WTC11 (cell line): ENCODE measurements at regions not wholly inside any gene's neighbourhood (a gene's known extent, or its start where the extent isn't known, plus 50 kb on each side); places are given as distances from the start of the nearest gene placed in this dataset.

Experiments
- ATAC-seq: fragments of 200-7000 bp; cut with Tn5 transposase; 2 replicates; pipeline ENCODE4 v1.10.0; 2021; ENCODE audit warnings: mild to moderate bottlenecking, moderate library complexity
- CTCF ChIA-PET: fragments of 300-600 bp; sonication (Branson Sonifier 250); formaldehyde crosslinking; loops from one replicate; lab custom pipeline; 2021; ENCODE audit warnings: antibody characterized with exemption; lab: Charles Lee
- POLR2A ChIA-PET: fragments of 350-600 bp; sonication (Branson Sonifier 250); formaldehyde crosslinking; loops from one replicate; lab custom pipeline; 2021; ENCODE audit warnings: antibody characterized with exemption; lab: Charles Lee
- DNase-seq: peaks from one replicate; pipeline ENCODE4 v3.0.0; 2021; ENCODE audit warnings: low spot score
- H3K27ac Mint-ChIP-seq: 2 replicates; pipeline ENCODE4 v1.8.0; 2021; ENCODE audit warnings: mixed read lengths
- H3K27me3 Mint-ChIP-seq: 2 replicates; pipeline ENCODE4 v1.8.0; 2021; ENCODE audit warnings: low read depth, mild to moderate bottlenecking, moderate library complexity, mixed read lengths
- H3K36me3 Mint-ChIP-seq: 2 replicates; pipeline ENCODE4 v1.8.0; 2021; ENCODE audit warnings: mixed read lengths
- H3K4me1 Mint-ChIP-seq: 2 replicates; pipeline ENCODE4 v1.8.0; 2022; ENCODE audit warnings: mixed read lengths
- H3K4me3 Mint-ChIP-seq: 2 replicates; pipeline ENCODE4 v1.8.0; 2021; ENCODE audit warnings: mild to moderate bottlenecking, moderate library complexity, mixed read lengths
- H3K9me3 Mint-ChIP-seq: 2 replicates; pipeline ENCODE4 v1.8.0; 2021; ENCODE audit warnings: mixed read lengths
- CBFB ChIP-seq: sonication (generic); formaldehyde crosslinking; IDR thresholded peaks from 2 replicates; pipeline ENCODE4 v1.8.1; 2022; ENCODE audit warnings: mild to moderate bottlenecking, low read depth, missing genetic modification reagents
- CREM ChIP-seq: sonication (generic); formaldehyde crosslinking; IDR thresholded peaks from 2 replicates; pipeline ENCODE4 v1.8.1; 2022; ENCODE audit warnings: mild to moderate bottlenecking, missing genetic modification reagents, moderate library complexity
- ESRRA ChIP-seq: sonication (generic); formaldehyde crosslinking; IDR thresholded peaks from 2 replicates; pipeline ENCODE4 v1.8.1; 2022; ENCODE audit warnings: mild to moderate bottlenecking, missing genetic modification reagents, borderline replicate concordance
- ETV6 ChIP-seq: sonication (generic); formaldehyde crosslinking; IDR thresholded peaks from 2 replicates; pipeline ENCODE4 v1.8.1; 2022; ENCODE audit warnings: mild to moderate bottlenecking, missing genetic modification reagents
- GRHL2 ChIP-seq: fragments of 250-450 bp; sonication (Bioruptor Pico); IDR thresholded peaks from 2 replicates; pipeline ENCODE4 v1.8.0; 2022; ENCODE audit warnings: mild to moderate bottlenecking, moderate library complexity; ENCODE audit not compliant: insufficient replicate concordance, severe bottlenecking
- IRF2 ChIP-seq: sonication (generic); formaldehyde crosslinking; IDR thresholded peaks from 2 replicates; pipeline ENCODE4 v1.8.0; 2022; ENCODE audit warnings: low read depth, missing genetic modification reagents, borderline replicate concordance
- JUN ChIP-seq: sonication (generic); formaldehyde crosslinking; IDR thresholded peaks from 2 replicates; pipeline ENCODE4 v1.8.0; 2023; ENCODE audit warnings: mild to moderate bottlenecking, missing genetic modification reagents
- NR3C1 ChIP-seq: sonication (generic); formaldehyde crosslinking; conservative IDR thresholded peaks from 2 replicates; pipeline ENCODE4 v1.8.1; 2023; ENCODE audit warnings: low read depth, mild to moderate bottlenecking, missing genetic modification reagents
- PRRX2 ChIP-seq: fragments of 250-450 bp; sonication (Bioruptor Pico); IDR thresholded peaks from 2 replicates; pipeline ENCODE4 v1.8.0; 2021; ENCODE audit warnings: mild to moderate bottlenecking
- SP1 ChIP-seq: sonication (generic); formaldehyde crosslinking; conservative IDR thresholded peaks from 2 replicates; pipeline ENCODE4 v1.8.1; 2022; ENCODE audit warnings: missing genetic modification reagents
- TEAD4 ChIP-seq: sonication (generic); formaldehyde crosslinking; IDR thresholded peaks from 2 replicates; pipeline ENCODE4 v1.8.0; 2022; ENCODE audit warnings: mild to moderate bottlenecking, missing genetic modification reagents
- ZBTB21 ChIP-seq: sonication (generic); formaldehyde crosslinking; IDR thresholded peaks from 2 replicates; pipeline ENCODE4 v1.8.1; 2023; ENCODE audit warnings: mild to moderate bottlenecking, missing genetic modification reagents, borderline replicate concordance
- ZNF263 ChIP-seq: sonication (generic); formaldehyde crosslinking; IDR thresholded peaks from 2 replicates; pipeline ENCODE4 v1.8.1; 2022; ENCODE audit warnings: low read depth, mild to moderate bottlenecking, moderate library complexity, missing genetic modification reagents
- TF ChIP-seq, protein P1 (sequence below): sonication (generic); formaldehyde crosslinking; IDR thresholded peaks from 2 replicates; pipeline ENCODE4 v1.8.1; 2022; ENCODE audit warnings: missing genetic modification reagents, borderline replicate concordance
- TF ChIP-seq, protein P2 (sequence below): fragments of 250-450 bp; sonication (Bioruptor Pico); IDR thresholded peaks from 2 replicates; pipeline ENCODE4 v1.9.0; 2021; ENCODE audit warnings: mild to moderate bottlenecking
- TF ChIP-seq, protein P3 (sequence below): sonication (generic); formaldehyde crosslinking; IDR thresholded peaks from 2 replicates; pipeline ENCODE4 v1.8.1; 2023; ENCODE audit warnings: mild to moderate bottlenecking, missing genetic modification reagents, moderate library complexity
- TF ChIP-seq, protein P4 (sequence below): sonication (generic); formaldehyde crosslinking; IDR thresholded peaks from 2 replicates; pipeline ENCODE4 v1.8.1; 2023; ENCODE audit warnings: mild to moderate bottlenecking, missing genetic modification reagents, moderate library complexity
- TF ChIP-seq, protein P5 (sequence below): fragments of 250-450 bp; sonication (Bioruptor Pico); IDR thresholded peaks from 2 replicates; pipeline ENCODE4 v1.9.0; 2021; ENCODE audit warnings: mild to moderate bottlenecking
- TF ChIP-seq, protein P6 (sequence below): sonication (generic); formaldehyde crosslinking; IDR thresholded peaks from 2 replicates; pipeline ENCODE4 v1.8.1; 2023; ENCODE audit warnings: mild to moderate bottlenecking, missing genetic modification reagents
- TF ChIP-seq, protein P7 (sequence below): sonication (generic); formaldehyde crosslinking; IDR thresholded peaks from 2 replicates; pipeline ENCODE4 v1.8.0; 2022; ENCODE audit warnings: mild to moderate bottlenecking, missing genetic modification reagents

DNA sequence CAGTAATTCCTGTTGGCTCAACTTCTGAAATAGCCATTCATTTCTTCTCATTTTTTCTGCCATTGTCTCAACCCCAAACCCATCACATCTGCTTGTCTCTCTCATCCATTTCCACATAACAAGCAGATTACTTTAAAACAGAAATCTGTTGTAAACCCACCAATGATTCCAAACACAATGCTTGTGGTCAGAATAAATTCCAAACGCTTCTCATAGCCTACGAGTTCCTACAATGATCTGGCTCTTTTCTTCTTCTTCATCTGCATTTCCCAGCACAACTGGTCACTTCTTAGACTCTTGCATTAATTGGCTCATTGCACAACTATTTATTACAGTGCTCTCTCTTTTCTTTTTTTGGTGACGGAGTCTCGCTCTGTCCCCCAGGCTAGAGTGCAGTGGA lies 364.1 kb downstream of the GATA3 start:
- Mint-ChIP-seq H3K36me3 (no peaks in the 10 kb centered on the region), H3K4me3 (no peak overlapping the region), H3K27me3 (no peaks in the 10 kb centered on the region), H3K27ac (no peak overlapping the region), H3K4me1 (no peaks in the 10 kb centered on the region), H3K9me3 (no peaks in the 10 kb centered on the region; the same call in 1 of the 2 replicates)
- ATAC-seq, result no peak
- POLR2A ChIA-PET, result no interaction called here
- DNase-seq, result no peak
- TF ChIP-seq ZNF263 (CRISPR knock-in tag) (no peak), GRHL2 (CRISPR knock-in tag) (no peak), IRF2 (CRISPR knock-in tag) (no peak)
- TF ChIP-seq, protein P1, sequence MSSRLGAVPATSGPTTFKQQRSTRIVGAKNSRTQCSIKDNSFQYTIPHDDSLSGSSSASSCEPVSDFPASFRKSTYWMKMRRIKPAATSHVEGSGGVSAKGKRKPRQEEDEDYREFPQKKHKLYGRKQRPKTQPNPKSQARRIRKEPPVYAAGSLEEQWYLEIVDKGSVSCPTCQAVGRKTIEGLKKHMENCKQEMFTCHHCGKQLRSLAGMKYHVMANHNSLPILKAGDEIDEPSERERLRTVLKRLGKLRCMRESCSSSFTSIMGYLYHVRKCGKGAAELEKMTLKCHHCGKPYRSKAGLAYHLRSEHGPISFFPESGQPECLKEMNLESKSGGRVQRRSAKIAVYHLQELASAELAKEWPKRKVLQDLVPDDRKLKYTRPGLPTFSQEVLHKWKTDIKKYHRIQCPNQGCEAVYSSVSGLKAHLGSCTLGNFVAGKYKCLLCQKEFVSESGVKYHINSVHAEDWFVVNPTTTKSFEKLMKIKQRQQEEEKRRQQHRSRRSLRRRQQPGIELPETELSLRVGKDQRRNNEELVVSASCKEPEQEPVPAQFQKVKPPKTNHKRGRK (CRISPR knock-in tag), result no peak
- TF ChIP-seq, protein P2, sequence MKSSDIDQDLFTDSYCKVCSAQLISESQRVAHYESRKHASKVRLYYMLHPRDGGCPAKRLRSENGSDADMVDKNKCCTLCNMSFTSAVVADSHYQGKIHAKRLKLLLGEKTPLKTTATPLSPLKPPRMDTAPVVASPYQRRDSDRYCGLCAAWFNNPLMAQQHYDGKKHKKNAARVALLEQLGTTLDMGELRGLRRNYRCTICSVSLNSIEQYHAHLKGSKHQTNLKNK, result no peak
- TF ChIP-seq, protein P3, sequence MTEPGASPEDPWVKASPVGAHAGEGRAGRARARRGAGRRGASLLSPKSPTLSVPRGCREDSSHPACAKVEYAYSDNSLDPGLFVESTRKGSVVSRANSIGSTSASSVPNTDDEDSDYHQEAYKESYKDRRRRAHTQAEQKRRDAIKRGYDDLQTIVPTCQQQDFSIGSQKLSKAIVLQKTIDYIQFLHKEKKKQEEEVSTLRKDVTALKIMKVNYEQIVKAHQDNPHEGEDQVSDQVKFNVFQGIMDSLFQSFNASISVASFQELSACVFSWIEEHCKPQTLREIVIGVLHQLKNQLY (CRISPR knock-in tag), result no peak
- TF ChIP-seq, protein P4, sequence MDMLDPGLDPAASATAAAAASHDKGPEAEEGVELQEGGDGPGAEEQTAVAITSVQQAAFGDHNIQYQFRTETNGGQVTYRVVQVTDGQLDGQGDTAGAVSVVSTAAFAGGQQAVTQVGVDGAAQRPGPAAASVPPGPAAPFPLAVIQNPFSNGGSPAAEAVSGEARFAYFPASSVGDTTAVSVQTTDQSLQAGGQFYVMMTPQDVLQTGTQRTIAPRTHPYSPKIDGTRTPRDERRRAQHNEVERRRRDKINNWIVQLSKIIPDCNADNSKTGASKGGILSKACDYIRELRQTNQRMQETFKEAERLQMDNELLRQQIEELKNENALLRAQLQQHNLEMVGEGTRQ (CRISPR knock-in tag), result no peak
- CTCF ChIA-PET, result no interaction called here

DNA sequence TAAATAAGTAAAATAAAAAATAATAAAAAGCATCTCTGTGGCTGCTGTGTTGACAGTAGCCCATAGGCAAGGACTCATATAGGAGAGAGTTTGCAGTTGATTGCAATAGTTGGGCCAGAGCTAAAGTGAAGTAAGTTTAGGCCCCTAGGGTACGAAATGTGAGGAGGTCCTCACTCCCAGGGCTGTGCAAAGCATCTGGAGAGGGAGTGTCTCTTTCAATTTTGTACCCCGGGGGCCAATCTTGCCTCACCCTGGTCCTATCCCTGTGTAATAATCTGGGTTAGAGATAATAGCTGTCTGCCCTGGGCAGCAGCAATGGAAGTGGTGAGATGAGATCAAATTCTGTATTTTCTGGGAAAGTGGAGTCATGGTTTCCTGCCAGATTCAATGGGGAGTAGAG lies 365.7 kb downstream of the GATA3 start:
- Mint-ChIP-seq H3K27ac (no peak overlapping the region), H3K4me3 (no peak overlapping the region), H3K4me1 (0 out of 2 replicates have a peak, but pooled peaks cover 3% of the 10 kb centered on the region), H3K36me3 (no peaks in the 10 kb centered on the region), H3K9me3 (no peaks in the 10 kb centered on the region), H3K27me3 (no peaks in the 10 kb centered on the region)
- TF ChIP-seq CREM (CRISPR knock-in tag), result no peak
- DNase-seq, result no peak
- ChIA-PET CTCF (no interaction called here), POLR2A (no interaction called here)
- no peak for ATAC-seq

DNA sequence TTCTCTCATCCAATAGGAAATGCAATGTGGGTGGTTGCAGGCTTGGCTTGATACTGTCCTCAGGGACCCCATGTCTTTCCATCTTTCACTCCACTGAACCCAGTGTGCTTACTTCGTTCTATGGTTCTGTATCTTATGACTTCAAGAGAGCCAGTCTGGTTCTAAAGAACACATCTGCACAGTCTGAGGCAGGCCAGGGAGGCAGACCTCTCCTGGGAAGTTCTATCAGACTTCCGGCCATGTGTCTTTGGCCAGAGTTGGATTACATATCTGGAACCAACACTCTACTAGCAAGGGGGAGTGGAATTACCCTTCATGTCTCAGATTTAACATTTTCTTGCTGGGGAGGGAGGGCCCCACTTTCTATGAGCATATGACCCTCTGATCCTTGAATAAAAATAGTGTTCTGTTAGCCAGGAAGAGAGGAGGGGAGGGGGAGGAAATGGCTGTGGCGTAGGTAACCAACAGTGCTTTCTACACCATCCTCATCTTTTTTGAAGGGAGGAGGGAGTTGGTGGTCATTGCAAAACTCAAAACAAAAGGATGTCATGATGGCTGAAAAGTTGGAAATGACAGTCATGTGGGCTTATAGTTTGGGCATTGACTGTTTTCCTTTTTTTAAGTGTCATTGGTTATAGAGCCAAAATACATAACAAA lies 370.2 kb downstream of the GATA3 start:
- ATAC-seq (no peak), DNase-seq (no peak)
- no peaks in the 10 kb centered on the region for H3K36me3 Mint-ChIP-seq
- peaks cover 16% of the 10 kb centered on the region for H3K4me1 Mint-ChIP-seq
- H3K27me3 Mint-ChIP-seq, result no peaks in the 10 kb centered on the region; the same call in 1 of the 2 replicates
- no peak overlapping the region for H3K27ac Mint-ChIP-seq
- H3K9me3 Mint-ChIP-seq, result no peaks in the 10 kb centered on the region
- POLR2A ChIA-PET, result no interaction called here
- no peak overlapping the region for H3K4me3 Mint-ChIP-seq
- CTCF ChIA-PET, result interaction anchor here (1.2 kb wide), 1 partner anchor 79 kb away, joined by 3 read pairs; no protein-coding TSS in a partner anchor
- TF ChIP-seq PRRX2 (CRISPR knock-in tag) (no peak), ESRRA (CRISPR knock-in tag) (no peak), GRHL2 (CRISPR knock-in tag) (no peak), ETV6 (CRISPR knock-in tag) (no peak), TEAD4 (CRISPR knock-in tag) (no peak), CREM (CRISPR knock-in tag) (no peak), NR3C1 (no peak), CBFB (CRISPR knock-in tag) (no peak), SP1 (CRISPR knock-in tag) (no peak), JUN (CRISPR knock-in tag) (no peak), ZBTB21 (no peak)
- TF ChIP-seq, protein P5, sequence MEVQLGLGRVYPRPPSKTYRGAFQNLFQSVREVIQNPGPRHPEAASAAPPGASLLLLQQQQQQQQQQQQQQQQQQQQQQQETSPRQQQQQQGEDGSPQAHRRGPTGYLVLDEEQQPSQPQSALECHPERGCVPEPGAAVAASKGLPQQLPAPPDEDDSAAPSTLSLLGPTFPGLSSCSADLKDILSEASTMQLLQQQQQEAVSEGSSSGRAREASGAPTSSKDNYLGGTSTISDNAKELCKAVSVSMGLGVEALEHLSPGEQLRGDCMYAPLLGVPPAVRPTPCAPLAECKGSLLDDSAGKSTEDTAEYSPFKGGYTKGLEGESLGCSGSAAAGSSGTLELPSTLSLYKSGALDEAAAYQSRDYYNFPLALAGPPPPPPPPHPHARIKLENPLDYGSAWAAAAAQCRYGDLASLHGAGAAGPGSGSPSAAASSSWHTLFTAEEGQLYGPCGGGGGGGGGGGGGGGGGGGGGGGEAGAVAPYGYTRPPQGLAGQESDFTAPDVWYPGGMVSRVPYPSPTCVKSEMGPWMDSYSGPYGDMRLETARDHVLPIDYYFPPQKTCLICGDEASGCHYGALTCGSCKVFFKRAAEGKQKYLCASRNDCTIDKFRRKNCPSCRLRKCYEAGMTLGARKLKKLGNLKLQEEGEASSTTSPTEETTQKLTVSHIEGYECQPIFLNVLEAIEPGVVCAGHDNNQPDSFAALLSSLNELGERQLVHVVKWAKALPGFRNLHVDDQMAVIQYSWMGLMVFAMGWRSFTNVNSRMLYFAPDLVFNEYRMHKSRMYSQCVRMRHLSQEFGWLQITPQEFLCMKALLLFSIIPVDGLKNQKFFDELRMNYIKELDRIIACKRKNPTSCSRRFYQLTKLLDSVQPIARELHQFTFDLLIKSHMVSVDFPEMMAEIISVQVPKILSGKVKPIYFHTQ (CRISPR knock-in tag), result no peak
- TF ChIP-seq, protein P6, sequence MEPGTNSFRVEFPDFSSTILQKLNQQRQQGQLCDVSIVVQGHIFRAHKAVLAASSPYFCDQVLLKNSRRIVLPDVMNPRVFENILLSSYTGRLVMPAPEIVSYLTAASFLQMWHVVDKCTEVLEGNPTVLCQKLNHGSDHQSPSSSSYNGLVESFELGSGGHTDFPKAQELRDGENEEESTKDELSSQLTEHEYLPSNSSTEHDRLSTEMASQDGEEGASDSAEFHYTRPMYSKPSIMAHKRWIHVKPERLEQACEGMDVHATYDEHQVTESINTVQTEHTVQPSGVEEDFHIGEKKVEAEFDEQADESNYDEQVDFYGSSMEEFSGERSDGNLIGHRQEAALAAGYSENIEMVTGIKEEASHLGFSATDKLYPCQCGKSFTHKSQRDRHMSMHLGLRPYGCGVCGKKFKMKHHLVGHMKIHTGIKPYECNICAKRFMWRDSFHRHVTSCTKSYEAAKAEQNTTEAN, result no peak
- TF ChIP-seq, protein P1 (CRISPR knock-in tag), result no peak
- TF ChIP-seq, protein P7, sequence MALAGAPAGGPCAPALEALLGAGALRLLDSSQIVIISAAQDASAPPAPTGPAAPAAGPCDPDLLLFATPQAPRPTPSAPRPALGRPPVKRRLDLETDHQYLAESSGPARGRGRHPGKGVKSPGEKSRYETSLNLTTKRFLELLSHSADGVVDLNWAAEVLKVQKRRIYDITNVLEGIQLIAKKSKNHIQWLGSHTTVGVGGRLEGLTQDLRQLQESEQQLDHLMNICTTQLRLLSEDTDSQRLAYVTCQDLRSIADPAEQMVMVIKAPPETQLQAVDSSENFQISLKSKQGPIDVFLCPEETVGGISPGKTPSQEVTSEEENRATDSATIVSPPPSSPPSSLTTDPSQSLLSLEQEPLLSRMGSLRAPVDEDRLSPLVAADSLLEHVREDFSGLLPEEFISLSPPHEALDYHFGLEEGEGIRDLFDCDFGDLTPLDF (CRISPR knock-in tag), result no peak
